NCI-H510A treated with DMSO at 0.1 percent for 48 hours (cell line): ENCODE measurements at regions not wholly inside any gene's neighbourhood (a gene's known extent, or its start where the extent isn't known, plus 50 kb on each side); places are given as distances from the start of the nearest gene placed in this dataset.

Experiments used
- DNase-seq: peaks from one replicate; lab custom pipeline; 2025; lab: John Stamatoyannopoulos, UW

GRCh38 chr10:78759456-78760120 is 309.2 kb upstream of the ZMIZ1 start:
- no peak for DNase-seq

GRCh38 chr10:78760463-78761310 is 308.1 kb upstream of the ZMIZ1 start:
- no peak for DNase-seq

- no peak for DNase-seq
These were observed 307.4 kb upstream of the ZMIZ1 start for GRCh38 chr10:78761311-78761781.

- no peak for DNase-seq
These were observed 306.6 kb upstream of the ZMIZ1 start for GRCh38 chr10:78762086-78762630.

- DNase-seq: no peak
These were observed 305.5 kb upstream of the ZMIZ1 start for GRCh38 chr10:78763234-78763633.

GRCh38 chr10:78763651-78764395 is 304.9 kb upstream of the ZMIZ1 start:
- no peak for DNase-seq

- DNase-seq: no peak
These were observed 304.3 kb upstream of the ZMIZ1 start for GRCh38 chr10:78764436-78764835.

- no peak for DNase-seq
These were observed 303.8 kb upstream of the ZMIZ1 start for GRCh38 chr10:78764846-78765430.

- DNase-seq: no peak
These were observed 302.9 kb upstream of the ZMIZ1 start for GRCh38 chr10:78765726-78766335.

- DNase-seq: no peak
These were observed 302.2 kb upstream of the ZMIZ1 start for GRCh38 chr10:78766603-78767002.

- no peak for DNase-seq
These were observed 300.5 kb upstream of the ZMIZ1 start for GRCh38 chr10:78768041-78768835.

GRCh38 chr10:78768876-78769275 is 299.9 kb upstream of the ZMIZ1 start:
- no peak for DNase-seq

GRCh38 chr10:78769526-78769925 is 299.2 kb upstream of the ZMIZ1 start:
- DNase-seq: no peak

- DNase-seq: no peak
These were observed 298.3 kb upstream of the ZMIZ1 start for GRCh38 chr10:78770167-78771090.

GRCh38 chr10:78771260-78771659 is 297.5 kb upstream of the ZMIZ1 start:
- no peak for DNase-seq

- DNase-seq: no peak
These were observed 296.8 kb upstream of the ZMIZ1 start for GRCh38 chr10:78771808-78772455.

- no peak for DNase-seq
These were observed 296.3 kb upstream of the ZMIZ1 start for GRCh38 chr10:78772486-78772885.

GRCh38 chr10:78772986-78773530 is 295.7 kb upstream of the ZMIZ1 start:
- no peak for DNase-seq

GRCh38 chr10:78774614-78774998 is 294.2 kb upstream of the ZMIZ1 start:
- no peak for DNase-seq
